ENCODE measurements at regions not wholly inside any gene's neighbourhood (a gene's known extent, or its start where the extent isn't known, plus 50 kb on each side); places are given as distances from the start of the nearest gene placed in this dataset.

DNA sequence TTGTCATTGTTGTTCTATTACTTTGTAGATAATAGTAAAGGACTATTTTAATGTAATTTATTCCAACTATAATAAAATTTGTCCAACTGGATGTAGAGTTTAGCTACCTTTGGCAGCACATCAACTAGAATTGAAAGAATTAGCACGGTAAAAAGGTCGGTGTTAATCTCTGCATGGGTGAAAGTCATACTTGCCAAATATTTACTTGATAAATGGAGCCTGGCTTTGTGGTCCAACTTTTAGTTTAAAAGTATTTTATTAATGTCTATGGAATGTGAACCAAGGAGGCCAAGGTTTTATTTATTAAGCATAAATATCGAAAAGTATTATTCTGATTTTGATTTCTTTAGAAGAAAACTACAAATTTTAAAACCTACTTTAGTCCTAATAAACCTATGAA is 1389.0 kb downstream of the PCDH9 start:
- Histone ChIP-seq H2AK5ac (ENCODE audit: insufficient read length, low read length) (no peak overlapping the region), H2BK15ac (ENCODE audit: low read depth, low read length) (no peak overlapping the region), H3T11ph (ENCODE audit: low read length) (no peak overlapping the region), H2AFZ (ENCODE audit: low read length) (no peak overlapping the region), H4K20me1 (ENCODE audit: control insufficient read depth, insufficient read depth, insufficient read length) (no peaks in the 10 kb centered on the region), H3K9me3 (ENCODE audit: control insufficient read depth, low read depth, low read length) (no peaks in the 10 kb centered on the region), H3K27me3 (ENCODE audit: insufficient read depth, low read length) (no peaks in the 10 kb centered on the region), H3K79me2 (ENCODE audit: insufficient read depth, low read length) (no peaks in the 10 kb centered on the region), H4K5ac (ENCODE audit: insufficient read length, low read depth, low read length) (no peak overlapping the region), H2BK20ac (ENCODE audit: low read depth, low read length, poor library complexity, severe bottlenecking) (no peak overlapping the region), H3K18ac (ENCODE audit: insufficient read length, low read depth, low read length) (no peak overlapping the region), H4K91ac (ENCODE audit: insufficient read length, low read depth, low read length) (no peak overlapping the region), H2BK120ac (ENCODE audit: low read depth, low read length, poor library complexity, severe bottlenecking) (no peak overlapping the region), H3K56ac (ENCODE audit: insufficient read length, low read depth, low read length) (no peak overlapping the region), H3K4ac (ENCODE audit: low read depth, low read length) (no peak overlapping the region), H3K9ac (ENCODE audit: extremely low read depth, insufficient read length, low read length) (no peak overlapping the region), H3K14ac (ENCODE audit: insufficient read depth, low read length) (no peak overlapping the region), H3K23ac (ENCODE audit: insufficient read length, low read depth, low read length) (no peak overlapping the region), H4K8ac (replicated peaks; ENCODE audit: insufficient read length, low read depth, low read length) (no peak overlapping the region), H2BK12ac (ENCODE audit: insufficient read length, low read depth, low read length) (no peak overlapping the region), H3K27ac (ENCODE audit: insufficient read length, low read depth, low read length) (no peak overlapping the region), H3K4me2 (ENCODE audit: insufficient read depth, insufficient read length, low read length) (no peak overlapping the region), H3K4me1 (ENCODE audit: insufficient read depth, low read length) (no peaks in the 10 kb centered on the region), H3K79me1 (ENCODE audit: insufficient read depth, low read depth, low read length, poor library complexity, severe bottlenecking) (no peaks in the 10 kb centered on the region), H2BK5ac (ENCODE audit: insufficient read length, low read length) (no peak overlapping the region), H3K23me2 (ENCODE audit: insufficient read length, low read depth, low read length, poor library complexity, severe bottlenecking) (no peaks in the 10 kb centered on the region)
- H3K36me3 Mint-ChIP-seq (ENCODE audit: insufficient read depth in 1 of 3, low read depth in 3 of 3), result no peaks in the 10 kb centered on the region
- no peak overlapping the region for H3K4me3 Mint-ChIP-seq
- TF ChIP-seq, protein P1, sequence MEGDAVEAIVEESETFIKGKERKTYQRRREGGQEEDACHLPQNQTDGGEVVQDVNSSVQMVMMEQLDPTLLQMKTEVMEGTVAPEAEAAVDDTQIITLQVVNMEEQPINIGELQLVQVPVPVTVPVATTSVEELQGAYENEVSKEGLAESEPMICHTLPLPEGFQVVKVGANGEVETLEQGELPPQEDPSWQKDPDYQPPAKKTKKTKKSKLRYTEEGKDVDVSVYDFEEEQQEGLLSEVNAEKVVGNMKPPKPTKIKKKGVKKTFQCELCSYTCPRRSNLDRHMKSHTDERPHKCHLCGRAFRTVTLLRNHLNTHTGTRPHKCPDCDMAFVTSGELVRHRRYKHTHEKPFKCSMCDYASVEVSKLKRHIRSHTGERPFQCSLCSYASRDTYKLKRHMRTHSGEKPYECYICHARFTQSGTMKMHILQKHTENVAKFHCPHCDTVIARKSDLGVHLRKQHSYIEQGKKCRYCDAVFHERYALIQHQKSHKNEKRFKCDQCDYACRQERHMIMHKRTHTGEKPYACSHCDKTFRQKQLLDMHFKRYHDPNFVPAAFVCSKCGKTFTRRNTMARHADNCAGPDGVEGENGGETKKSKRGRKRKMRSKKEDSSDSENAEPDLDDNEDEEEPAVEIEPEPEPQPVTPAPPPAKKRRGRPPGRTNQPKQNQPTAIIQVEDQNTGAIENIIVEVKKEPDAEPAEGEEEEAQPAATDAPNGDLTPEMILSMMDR (conservative IDR thresholded peaks at IDR 0.05), result no peak
- peaks cover 2% of the 10 kb centered on the region for H3K27me3 Mint-ChIP-seq (ENCODE audit: low read depth)
- no peaks in the 10 kb centered on the region; a peak in 1 of 5 replicates for H3K9me3 Mint-ChIP-seq
- H3K27ac Mint-ChIP-seq, result no peak overlapping the region
- DNase-seq, result no peak
- WGBS (ENCODE audit: extremely low coverage, insufficient read length, low lambda C conversion rate), result no CpG with 5 or more reads among the region's 3 CpGs
- H3K4me1 Mint-ChIP-seq, result no peaks in the 10 kb centered on the region
